ES-I3 (cell line): ENCODE measurements at regions not wholly inside any gene's neighbourhood (a gene's known extent, or its start where the extent isn't known, plus 50 kb on each side); places are given as distances from the start of the nearest gene placed in this dataset.

Source experiments
- H3K36me3 ChIP-seq: 2 replicates; pipeline ENCODE4 v1.6.1; 2013; ENCODE audit warnings: mild to moderate bottlenecking, low read length, control low read depth, moderate library complexity; ENCODE audit not compliant: insufficient read depth
- H3K4me1 ChIP-seq: 2 replicates; pipeline ENCODE4 v1.6.1; 2013; ENCODE audit warnings: mild to moderate bottlenecking, control low read depth, low read length; ENCODE audit not compliant: insufficient read depth
- H3K9ac ChIP-seq: 2 replicates; pipeline ENCODE4 v1.6.1; 2013; ENCODE audit warnings: low read depth, mild to moderate bottlenecking, low read length, moderate library complexity
- H3K9me3 ChIP-seq: 2 replicates; pipeline ENCODE4 v1.6.1; 2013; ENCODE audit warnings: mild to moderate bottlenecking, low read length, moderate library complexity; ENCODE audit not compliant: control insufficient read depth, insufficient read depth

GRCh38 chr17:6304894-6305612, 129.9 kb downstream of the AIPL1 start:
- Histone ChIP-seq H3K36me3 (no peaks in the 10 kb centered on the region), H3K9me3 (no peaks in the 10 kb centered on the region), H3K4me1 (no peaks in the 10 kb centered on the region), H3K9ac (no peak overlapping the region)

DNA sequence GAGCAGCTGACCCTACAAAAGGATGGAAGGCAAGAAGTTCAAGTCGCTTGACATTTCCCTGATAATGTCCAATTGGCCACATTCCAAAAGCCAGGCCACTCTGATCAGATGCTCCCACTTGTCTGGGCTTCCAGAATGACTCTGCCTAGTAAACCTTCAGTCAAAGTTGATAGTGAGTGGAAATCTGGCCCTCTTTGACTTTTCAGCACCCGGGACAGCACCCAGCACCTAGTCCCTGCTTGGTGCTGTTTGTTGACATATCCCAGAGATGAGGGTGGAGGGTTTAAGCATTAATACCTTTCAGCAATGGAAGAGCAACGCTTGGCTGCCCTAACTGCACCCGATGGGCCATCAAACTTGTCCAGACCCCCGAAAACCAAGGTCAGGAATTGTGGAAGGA, 131.3 kb downstream of the AIPL1 start:
- H3K4me1 ChIP-seq = no peaks in the 10 kb centered on the region
- no peaks in the 10 kb centered on the region for H3K9me3 ChIP-seq
- H3K36me3 ChIP-seq = no peaks in the 10 kb centered on the region
- no peak overlapping the region for H3K9ac ChIP-seq

GRCh38 chr17:6299275-6299674, 135.6 kb downstream of the AIPL1 start:
- no peak overlapping the region for H3K9ac ChIP-seq
- H3K4me1 ChIP-seq = no peaks in the 10 kb centered on the region
- H3K36me3 ChIP-seq = no peaks in the 10 kb centered on the region
- H3K9me3 ChIP-seq = no peaks in the 10 kb centered on the region

- no peaks in the 10 kb centered on the region for H3K9me3 ChIP-seq
Measured at GRCh38 chr17:6297960-6298359, 137.0 kb downstream of the AIPL1 start.

GRCh38 chr17:6297119-6297518, 137.8 kb downstream of the AIPL1 start:
- Histone ChIP-seq H3K36me3 (no peaks in the 10 kb centered on the region), H3K9me3 (no peaks in the 10 kb centered on the region), H3K4me1 (no peaks in the 10 kb centered on the region), H3K9ac (no peak overlapping the region)

More at GRCh38 chr17:6297960-6298359, 137.0 kb downstream of the AIPL1 start:
- Histone ChIP-seq H3K36me3 (no peaks in the 10 kb centered on the region), H3K4me1 (no peaks in the 10 kb centered on the region), H3K9ac (no peak overlapping the region)

GRCh38 chr17:6290488-6291196, 144.3 kb downstream of the AIPL1 start:
- Histone ChIP-seq H3K4me1 (no peaks in the 10 kb centered on the region), H3K9me3 (no peaks in the 10 kb centered on the region), H3K36me3 (no peaks in the 10 kb centered on the region), H3K9ac (no peak overlapping the region)

GRCh38 chr17:6286233-6286632, 148.7 kb downstream of the AIPL1 start:
- H3K9me3 ChIP-seq = 0 out of 2 replicates have a peak, but pooled peaks cover 2% of the 10 kb centered on the region
- no peaks in the 10 kb centered on the region for H3K36me3 ChIP-seq
- H3K4me1 ChIP-seq = no peaks in the 10 kb centered on the region
- H3K9ac ChIP-seq = no peak overlapping the region

- Histone ChIP-seq H3K9me3 (0 out of 2 replicates have a peak, but pooled peaks cover 2% of the 10 kb centered on the region), H3K9ac (no peak overlapping the region), H3K4me1 (no peaks in the 10 kb centered on the region), H3K36me3 (no peaks in the 10 kb centered on the region)
Measured at GRCh38 chr17:6285486-6285885, 149.4 kb downstream of the AIPL1 start.

- Histone ChIP-seq H3K9me3 (0 out of 2 replicates have a peak, but pooled peaks cover 2% of the 10 kb centered on the region), H3K4me1 (no peaks in the 10 kb centered on the region), H3K9ac (no peak overlapping the region), H3K36me3 (no peaks in the 10 kb centered on the region)
Measured at GRCh38 chr17:6279659-6280058, 155.3 kb downstream of the AIPL1 start.

GRCh38 chr17:6278376-6278775, 156.5 kb downstream of the AIPL1 start:
- no peaks in the 10 kb centered on the region for H3K4me1 ChIP-seq
- no peak overlapping the region for H3K9ac ChIP-seq
- H3K36me3 ChIP-seq = no peaks in the 10 kb centered on the region
- H3K9me3 ChIP-seq = no peaks in the 10 kb centered on the region

- no peaks in the 10 kb centered on the region for H3K4me1 ChIP-seq
- no peaks in the 10 kb centered on the region for H3K36me3 ChIP-seq
- no peaks in the 10 kb centered on the region for H3K9me3 ChIP-seq
- no peak overlapping the region for H3K9ac ChIP-seq
Measured at GRCh38 chr17:6276711-6277110, 158.2 kb downstream of the AIPL1 start.

DNA sequence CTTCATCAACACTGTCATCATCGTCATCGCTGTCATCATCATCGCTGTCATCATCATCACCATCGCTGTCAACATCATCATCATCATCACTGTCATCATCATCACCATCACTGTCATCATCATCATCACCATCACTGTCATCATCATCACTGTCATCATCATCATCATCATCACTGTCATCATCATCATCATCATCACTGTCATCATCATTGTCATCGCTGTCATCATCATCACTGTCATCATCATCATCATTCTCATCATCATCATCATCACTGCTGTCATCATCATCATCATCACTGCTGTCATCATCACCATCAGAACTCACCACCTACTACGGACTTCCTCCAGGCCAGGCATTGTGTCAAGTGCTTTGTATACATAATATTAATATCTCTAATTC, 160.6 kb downstream of the AIPL1 start:
- H3K36me3 ChIP-seq = no peaks in the 10 kb centered on the region
- H3K4me1 ChIP-seq = no peaks in the 10 kb centered on the region
- H3K9ac ChIP-seq = no peak overlapping the region
- no peaks in the 10 kb centered on the region for H3K9me3 ChIP-seq

DNA sequence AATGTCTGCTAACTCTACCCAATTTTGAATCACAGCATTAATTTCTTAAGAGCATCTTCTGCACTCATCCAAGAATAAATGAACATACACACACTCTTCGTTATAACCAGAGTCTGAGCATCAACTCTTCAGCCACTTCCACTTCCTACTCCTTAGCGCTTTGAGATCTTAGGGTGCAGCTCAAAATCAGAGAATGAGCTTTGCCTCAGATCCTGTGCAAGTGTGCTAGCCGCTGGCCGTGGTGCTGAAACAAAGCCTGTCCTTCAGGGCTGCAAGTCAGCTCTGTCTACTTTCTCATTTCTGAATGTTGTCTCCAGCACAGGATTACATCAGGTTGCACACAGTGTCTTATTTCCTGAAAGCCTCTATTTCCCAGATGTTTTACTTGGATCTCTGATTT, 165.4 kb downstream of the AIPL1 start:
- Histone ChIP-seq H3K9ac (no peak overlapping the region), H3K9me3 (no peaks in the 10 kb centered on the region; the same call in 1 of the 2 replicates), H3K36me3 (no peaks in the 10 kb centered on the region), H3K4me1 (no peaks in the 10 kb centered on the region)

GRCh38 chr17:6261466-6261865, 173.5 kb downstream of the AIPL1 start:
- peaks cover 20% of the 10 kb centered on the region; the same call in 1 of the 2 replicates for H3K4me1 ChIP-seq
- H3K36me3 ChIP-seq = no peaks in the 10 kb centered on the region
- no peak overlapping the region for H3K9ac ChIP-seq
- no peaks in the 10 kb centered on the region; the same call in 1 of the 2 replicates for H3K9me3 ChIP-seq

- H3K9me3 ChIP-seq = no peaks in the 10 kb centered on the region
- H3K36me3 ChIP-seq = no peaks in the 10 kb centered on the region
- H3K4me1 ChIP-seq = peaks cover 25% of the 10 kb centered on the region
- no peak overlapping the region for H3K9ac ChIP-seq
Measured at GRCh38 chr17:6259899-6260298, 175.0 kb downstream of the AIPL1 start.
